ENCODE measurements at regions not wholly inside any gene's neighbourhood (a gene's known extent, or its start where the extent isn't known, plus 50 kb on each side); places are given as distances from the start of the nearest gene placed in this dataset.
"Not testable (repeated sequence)": the region's sequence is repeated elsewhere in the genome, so short reads cannot be mapped to it uniquely, and the experiment has no call there.

GRCh38 chr3:187491371-187491770, 123.2 kb downstream of the RTP4 start:
- intact Hi-C loops (cut with DNase I), result no loop called here
- DNase-seq, result no peak

- intact Hi-C loops (cut with DNase I), result no loop called here
- no peak for DNase-seq
Measured at GRCh38 chr3:187490366-187490765, 122.2 kb downstream of the RTP4 start.

GRCh38 chr3:187484547-187485295, 116.5 kb downstream of the RTP4 start:
- intact Hi-C loops (cut with DNase I), result no loop called here
- no peak for DNase-seq

- DNase-seq, result no peak
- intact Hi-C loops (cut with DNase I), result no loop called here
Measured at GRCh38 chr3:187481426-187481825, 113.2 kb downstream of the RTP4 start.

- DNase-seq; intact Hi-C loops (cut with DNase I): not testable (repeated sequence)
Measured at GRCh38 chr3:187475613-187476012, 107.4 kb downstream of the RTP4 start.

GRCh38 chr3:187473778-187474406, 105.7 kb downstream of the RTP4 start:
- intact Hi-C loops (cut with DNase I), result no loop called here
- no peak for DNase-seq

GRCh38 chr3:187466306-187466705, 98.1 kb downstream of the RTP4 start:
- DNase-seq; intact Hi-C loops (cut with DNase I): not testable (repeated sequence)

GRCh38 chr3:187465503-187465902, 97.3 kb downstream of the RTP4 start:
- DNase-seq, result no peak
- intact Hi-C loops (cut with DNase I), result no loop called here

GRCh38 chr3:187464682-187465081, 96.5 kb downstream of the RTP4 start:
- intact Hi-C loops (cut with DNase I), result no loop called here

GRCh38 chr3:187458921-187459320, 90.7 kb downstream of the RTP4 start:
- DNase-seq, result no peak
- intact Hi-C loops (cut with DNase I), result no loop called here

More at GRCh38 chr3:187464682-187465081, 96.5 kb downstream of the RTP4 start:
- DNase-seq, result no peak

- intact Hi-C loops (cut with DNase I), result no loop called here
- DNase-seq, result no peak
Measured at GRCh38 chr3:187458383-187458782, 90.2 kb downstream of the RTP4 start.

- DNase-seq, result peak in 38 of 42 donors; percentile 5 to 69 (median 42)
- intact Hi-C loops (cut with DNase I), result no loop called here
Measured at GRCh38 chr3:187456250-187456649, 88.1 kb downstream of the RTP4 start.

- intact Hi-C loops (cut with DNase I), result no loop called here
- DNase-seq, result no peak
Measured at GRCh38 chr3:187454085-187454815, 86.1 kb downstream of the RTP4 start.

GRCh38 chr3:187450431-187451190, 82.4 kb downstream of the RTP4 start:
- intact Hi-C loops (cut with DNase I), result no loop called here
- DNase-seq, result peak in 8 of 42 donors; percentile 10 to 47 (median 18)

- intact Hi-C loops (cut with DNase I), result no loop called here
- DNase-seq, result no peak
Measured at GRCh38 chr3:187448674-187449073, 80.5 kb downstream of the RTP4 start.

GRCh38 chr3:187447737-187448136, 79.6 kb downstream of the RTP4 start:
- no peak for DNase-seq
- intact Hi-C loops (cut with DNase I), result no loop called here

- peak in 31 of 42 donors; percentile 7 to 66 (median 22) for DNase-seq
- intact Hi-C loops (cut with DNase I), result no loop called here
Measured at GRCh38 chr3:187445356-187445755, 77.2 kb downstream of the RTP4 start.

- DNase-seq, result no peak
- intact Hi-C loops (cut with DNase I), result no loop called here
Measured at GRCh38 chr3:187434524-187434923, 66.3 kb downstream of the RTP4 start.

- DNase-seq, result no peak
- intact Hi-C loops (cut with DNase I), result no loop called here
Measured at GRCh38 chr3:187430576-187430975, 62.4 kb downstream of the RTP4 start.
